ENCODE measurements at regions not wholly inside any gene's neighbourhood (a gene's known extent, or its start where the extent isn't known, plus 50 kb on each side); places are given as distances from the start of the nearest gene placed in this dataset.
"Not testable (repeated sequence)": the region's sequence is repeated elsewhere in the genome, so short reads cannot be mapped to it uniquely, and the experiment has no call there.

- DNase-seq: not testable (repeated sequence)
These were observed 215.3 kb upstream of the SDK2 start for GRCh38 chr17:73859439-73860008.

- DNase-seq: no peak
These were observed 217.3 kb upstream of the SDK2 start for GRCh38 chr17:73861543-73861942.

GRCh38 chr17:73863761-73864535 is 219.7 kb upstream of the SDK2 start:
- no peak for DNase-seq

- no peak for DNase-seq
These were observed 221.6 kb upstream of the SDK2 start for GRCh38 chr17:73865831-73866230.

GRCh38 chr17:73867056-73867455 is 222.8 kb upstream of the SDK2 start:
- DNase-seq: no peak

GRCh38 chr17:73870068-73870467 is 225.8 kb upstream of the SDK2 start:
- no peak for DNase-seq

- DNase-seq: no peak
These were observed 226.2 kb upstream of the SDK2 start for GRCh38 chr17:73870473-73870872.

GRCh38 chr17:73872816-73873215 is 228.6 kb upstream of the SDK2 start:
- DNase-seq: no peak

GRCh38 chr17:73874008-73874720 is 229.9 kb upstream of the SDK2 start:
- DNase-seq: no peak

GRCh38 chr17:73875346-73875745 is 231.1 kb upstream of the SDK2 start:
- no peak for DNase-seq

GRCh38 chr17:73877962-73878361 is 233.7 kb upstream of the SDK2 start:
- DNase-seq: no peak

GRCh38 chr17:73878923-73879322 is 234.7 kb upstream of the SDK2 start:
- no peak for DNase-seq

GRCh38 chr17:73879987-73880386 is 235.7 kb upstream of the SDK2 start:
- DNase-seq: no peak

GRCh38 chr17:73882590-73882989 is 238.3 kb upstream of the SDK2 start:
- no peak for DNase-seq

- DNase-seq: no peak
These were observed 238.9 kb upstream of the SDK2 start for GRCh38 chr17:73883175-73883574.

GRCh38 chr17:73887739-73888138 is 243.5 kb upstream of the SDK2 start:
- DNase-seq: no peak

GRCh38 chr17:73888862-73889261 is 244.6 kb upstream of the SDK2 start:
- DNase-seq: no peak

- DNase-seq: no peak
These were observed 245.2 kb upstream of the SDK2 start for GRCh38 chr17:73889439-73889838.

- DNase-seq: no peak
These were observed 246.7 kb upstream of the SDK2 start for GRCh38 chr17:73890831-73891405.

GRCh38 chr17:73895157-73895556 is 250.9 kb upstream of the SDK2 start:
- no peak for DNase-seq

GRCh38 chr17:73896966-73897365 is 252.7 kb upstream of the SDK2 start:
- no peak for DNase-seq

GRCh38 chr17:73899839-73900238 is 255.6 kb upstream of the SDK2 start:
- DNase-seq: no peak

GRCh38 chr17:73900516-73900915 is 256.3 kb upstream of the SDK2 start:
- DNase-seq: no peak

- no peak for DNase-seq
These were observed 257.0 kb upstream of the SDK2 start for GRCh38 chr17:73901249-73901648.

Measured in activated T-cell treated with anti-CD3 and anti-CD28 coated beads, Interleukin-2, amount 50 U/mL, for 1 hour (primary cell).